GM19438 (cell line): ENCODE measurements at regions not wholly inside any gene's neighbourhood (a gene's known extent, or its start where the extent isn't known, plus 50 kb on each side); places are given as distances from the start of the nearest gene placed in this dataset.

Experiments
- ATAC-seq: cut with Tn5 transposase; IDR thresholded peaks from one replicate; pipeline ENCODE4 v1.9.1; 2021; ENCODE audit warnings: low read depth; ENCODE audit not compliant: unreplicated experiment

DNA sequence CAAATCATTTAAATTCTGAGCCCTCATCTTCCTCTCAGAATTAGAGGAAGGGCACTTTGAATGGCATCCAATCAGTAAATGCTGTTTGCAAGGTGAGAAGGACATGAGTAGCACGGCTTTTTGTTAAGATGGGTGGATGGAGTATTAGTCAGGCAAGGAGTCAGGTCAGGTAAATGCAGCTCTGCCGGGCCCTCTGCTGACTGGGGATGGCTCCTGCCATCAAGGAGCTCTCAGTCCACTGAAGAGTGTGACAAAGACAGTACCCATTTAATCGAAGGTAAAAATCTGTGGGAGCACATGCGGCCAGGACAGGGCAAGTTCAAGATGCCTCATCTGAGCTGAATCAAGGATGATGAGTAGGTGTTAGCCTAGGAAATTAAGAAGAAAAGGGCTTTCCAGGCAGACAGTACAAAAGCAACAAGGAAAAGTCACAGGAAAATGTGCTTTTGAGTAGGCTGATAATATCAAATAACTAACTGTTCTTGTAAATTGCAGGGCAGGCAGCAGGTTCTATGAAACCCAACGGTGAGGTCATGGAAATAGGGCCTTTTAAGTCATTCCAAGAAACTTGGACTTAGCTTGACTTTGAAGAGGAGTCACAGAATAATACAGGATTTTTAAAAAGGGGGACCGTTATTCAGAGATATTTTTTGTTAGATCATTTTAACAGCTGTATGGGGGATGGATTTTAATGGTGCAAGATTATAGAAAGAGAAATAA lies 670.5 kb upstream of the ARGLU1 start:
- no peak for ATAC-seq

DNA sequence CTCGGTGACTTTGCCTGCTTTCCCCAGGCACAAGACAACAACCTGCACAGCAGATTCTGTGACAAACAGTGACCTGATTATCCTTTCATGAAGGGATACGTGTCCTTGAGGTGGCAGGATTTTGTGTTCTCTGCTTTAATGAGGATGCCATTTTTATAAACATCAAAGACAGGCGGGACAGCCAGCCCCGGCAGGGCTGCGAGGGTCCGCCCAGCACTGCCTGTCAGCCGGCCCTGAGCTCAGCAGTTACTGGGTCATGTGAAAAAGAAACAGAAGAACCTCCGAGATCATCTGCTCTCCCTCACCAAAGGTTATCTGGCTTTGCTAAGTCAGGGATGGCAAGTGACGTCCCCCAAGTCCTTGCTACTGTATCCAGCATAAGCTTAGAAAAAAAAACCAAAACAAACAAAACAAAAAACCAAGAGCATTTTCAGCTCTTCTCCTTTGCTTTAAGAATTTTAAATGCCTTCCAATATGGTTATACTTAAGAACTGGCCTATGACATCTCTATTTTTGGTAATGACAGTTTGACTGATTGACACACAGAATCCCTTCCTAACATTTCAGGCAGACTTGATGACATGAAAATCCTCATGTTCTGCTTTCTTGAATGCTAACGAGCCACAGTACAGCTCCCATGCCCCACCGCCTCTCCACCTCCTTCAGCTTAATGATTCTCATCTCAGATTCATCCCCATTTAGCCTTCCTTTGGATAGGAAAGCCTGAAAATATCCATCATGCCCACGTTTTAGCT lies 666.6 kb upstream of the ARGLU1 start:
- no peak for ATAC-seq

DNA sequence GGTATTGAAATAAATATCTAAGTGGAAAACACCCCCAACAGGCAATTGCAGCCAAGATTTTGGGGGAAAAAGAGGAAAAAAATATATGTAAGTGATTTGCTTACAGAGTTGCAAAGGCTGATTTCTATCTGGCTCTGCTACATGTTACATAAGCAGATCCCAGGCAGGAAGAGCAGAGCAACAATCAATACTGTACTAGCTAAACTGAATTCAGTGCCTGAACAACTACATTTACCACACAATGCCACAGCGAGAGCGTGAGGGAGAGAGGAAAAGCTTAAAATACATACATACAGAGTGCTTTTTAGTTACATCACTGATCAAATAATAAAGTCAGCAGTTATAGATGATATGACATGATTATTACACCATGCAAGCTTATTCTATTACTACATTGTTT lies 665.6 kb upstream of the ARGLU1 start:
- ATAC-seq = no peak

DNA sequence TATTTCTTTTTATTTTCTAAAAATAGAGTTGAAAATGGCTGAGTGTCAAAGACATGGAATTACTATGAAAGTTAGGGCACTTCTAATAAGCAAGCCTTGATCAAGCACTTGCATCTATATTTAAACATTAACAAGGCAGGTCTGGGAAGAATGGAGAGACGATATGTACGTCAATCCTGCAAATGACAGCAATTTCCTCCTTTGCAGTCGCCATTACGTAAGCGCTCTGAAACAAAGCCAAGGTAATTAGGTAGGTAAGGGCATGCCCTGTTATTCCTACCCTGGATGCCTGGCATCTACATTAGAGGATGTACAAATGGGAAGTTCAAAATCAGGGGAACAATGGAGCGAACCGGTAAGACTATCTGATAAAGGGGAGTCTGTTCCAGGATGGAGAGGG lies 664.0 kb upstream of the ARGLU1 start:
- ATAC-seq = no peak

DNA sequence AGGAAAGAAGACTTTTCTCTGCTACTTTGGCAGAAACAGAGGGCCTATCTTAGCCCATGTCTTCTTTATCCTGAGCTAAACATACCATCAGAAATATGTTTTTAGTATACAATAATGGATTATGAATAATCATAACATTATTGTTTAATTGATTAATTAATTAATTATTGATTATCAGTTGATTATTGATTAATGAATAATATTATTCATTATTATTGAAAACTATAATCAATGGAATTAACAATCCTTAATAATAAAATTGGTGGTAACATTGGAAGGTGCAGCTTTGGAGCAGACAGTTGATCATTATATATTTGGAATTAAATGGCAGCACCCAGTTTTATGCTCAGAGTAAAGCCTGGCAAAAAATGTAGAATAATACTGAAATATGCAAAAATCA lies 655.9 kb upstream of the ARGLU1 start:
- ATAC-seq = no peak

DNA sequence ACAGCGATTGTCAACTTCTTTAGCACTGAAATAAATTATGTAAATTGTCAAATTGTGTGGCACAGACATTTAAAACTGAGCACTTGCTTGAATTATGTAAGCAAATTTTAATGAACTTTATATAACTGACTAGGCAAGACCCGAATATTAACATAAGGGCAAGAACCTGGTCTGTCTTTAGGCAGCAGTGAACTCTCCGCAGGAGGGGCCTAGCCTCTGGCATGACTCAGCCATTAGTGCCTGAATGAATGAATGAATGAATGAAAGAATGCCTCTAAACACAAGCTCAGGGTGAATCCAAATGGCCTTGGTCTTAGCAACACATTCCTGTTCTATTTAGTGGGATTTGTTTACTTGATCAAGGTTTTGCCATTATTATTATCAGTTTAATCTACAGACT lies 654.7 kb upstream of the ARGLU1 start:
- ATAC-seq = no peak

DNA sequence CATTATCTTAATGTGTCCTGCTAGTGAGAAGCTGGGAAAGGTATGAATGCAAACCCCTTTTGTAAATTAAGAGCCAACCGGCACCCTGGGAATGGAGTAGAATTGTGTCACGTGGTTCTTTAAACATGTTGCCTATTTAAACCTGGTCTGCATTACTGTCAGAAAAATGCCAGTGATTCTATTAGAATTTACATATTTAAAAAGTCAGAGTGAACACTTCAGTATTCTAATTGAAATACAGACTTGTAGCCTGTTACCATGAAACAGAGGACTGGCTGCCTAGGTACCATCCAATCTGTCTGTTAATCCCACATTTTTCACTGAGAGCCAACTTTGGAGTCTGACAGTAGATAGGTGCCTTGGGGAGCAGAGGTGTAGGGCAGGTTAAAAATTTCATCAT lies 652.3 kb upstream of the ARGLU1 start:
- ATAC-seq = no peak

DNA sequence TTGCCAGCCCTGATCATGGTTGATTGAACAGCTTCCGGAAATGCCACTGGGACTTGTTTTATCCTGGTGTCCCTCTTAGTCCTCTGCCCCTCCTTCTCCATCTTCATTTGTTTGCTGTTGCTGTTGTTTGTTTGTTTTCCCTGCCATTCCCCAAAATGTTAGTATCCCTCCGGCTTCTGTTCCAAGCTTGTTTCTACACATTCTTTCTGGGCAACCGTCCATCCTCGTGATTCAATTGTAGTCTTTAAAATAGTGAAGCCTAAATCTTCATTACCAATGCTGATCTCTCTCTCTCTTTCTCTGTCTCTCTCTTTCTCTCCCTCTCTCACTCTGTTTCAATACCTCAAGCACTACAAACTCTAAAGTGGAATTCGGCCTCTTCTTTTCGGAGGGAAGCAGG lies 649.3 kb upstream of the ARGLU1 start:
- ATAC-seq = no peak

DNA sequence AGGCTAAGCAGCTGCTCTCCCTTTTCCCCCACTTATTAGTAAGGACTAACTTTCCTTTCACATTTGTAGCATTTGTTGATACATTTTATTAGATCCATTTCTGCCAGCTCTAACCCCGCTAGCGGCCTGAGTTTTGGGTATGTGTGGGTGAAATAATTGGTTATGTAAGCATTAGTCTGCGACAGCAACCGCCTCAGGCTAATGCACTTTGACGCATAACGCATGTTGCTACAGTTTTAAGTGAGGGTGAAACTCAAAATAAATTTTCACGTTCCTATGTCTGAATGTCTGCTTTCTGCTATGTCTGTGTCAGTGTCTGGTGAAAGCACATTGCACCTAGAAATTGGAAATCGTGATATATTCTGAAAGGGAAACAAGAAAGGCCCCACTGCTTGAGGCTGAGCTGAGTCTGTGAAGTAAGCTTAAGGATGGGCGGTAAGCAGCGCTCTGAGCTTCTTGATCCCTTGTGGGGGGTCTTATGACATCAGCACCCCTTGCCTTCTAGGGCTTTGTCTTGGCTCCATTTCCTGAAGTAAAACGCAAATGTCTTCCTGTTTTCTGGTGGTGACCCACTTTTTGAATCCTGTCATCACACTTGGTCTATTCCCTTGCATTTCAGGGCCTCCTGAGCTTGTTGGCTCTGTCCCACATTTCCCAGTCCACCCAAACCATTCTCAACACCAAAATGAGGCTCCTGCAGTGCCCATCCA lies 648.3 kb upstream of the ARGLU1 start:
- ATAC-seq = no peak

DNA sequence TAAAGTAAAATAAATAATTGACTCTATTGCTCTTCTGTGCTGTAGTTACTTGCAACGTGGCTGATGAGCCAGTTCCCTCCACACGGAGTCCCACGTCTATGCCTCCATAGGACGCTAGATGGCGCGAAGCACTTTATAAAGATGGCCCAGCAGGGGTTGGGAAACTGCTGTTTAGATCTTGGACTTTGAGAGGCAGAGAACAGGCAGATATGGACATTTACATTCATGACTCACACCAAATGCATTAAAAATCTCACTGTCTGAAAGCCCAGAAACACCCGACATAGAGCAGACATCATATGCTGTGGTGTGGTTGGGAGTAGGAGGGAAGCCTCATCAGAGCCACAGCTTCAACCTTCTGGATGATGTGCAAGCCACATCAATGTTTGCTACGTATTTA lies 643.1 kb upstream of the ARGLU1 start:
- peak; percentile 95 for ATAC-seq

DNA sequence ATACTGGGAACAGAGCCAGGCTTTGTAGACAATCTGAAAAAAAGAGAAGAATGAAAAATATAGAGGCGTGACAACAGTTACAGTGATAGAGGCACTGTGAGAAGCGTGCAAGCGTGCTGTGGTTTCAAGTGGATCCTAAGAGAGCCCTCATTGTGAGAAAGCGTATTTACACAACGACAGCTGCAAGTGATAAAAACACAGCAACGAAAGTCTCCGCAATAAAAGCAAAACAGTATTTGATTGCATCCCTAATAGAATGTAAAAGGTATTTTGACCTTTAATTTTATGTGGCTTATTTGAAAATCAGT lies 642.7 kb upstream of the ARGLU1 start:
- no peak for ATAC-seq

DNA sequence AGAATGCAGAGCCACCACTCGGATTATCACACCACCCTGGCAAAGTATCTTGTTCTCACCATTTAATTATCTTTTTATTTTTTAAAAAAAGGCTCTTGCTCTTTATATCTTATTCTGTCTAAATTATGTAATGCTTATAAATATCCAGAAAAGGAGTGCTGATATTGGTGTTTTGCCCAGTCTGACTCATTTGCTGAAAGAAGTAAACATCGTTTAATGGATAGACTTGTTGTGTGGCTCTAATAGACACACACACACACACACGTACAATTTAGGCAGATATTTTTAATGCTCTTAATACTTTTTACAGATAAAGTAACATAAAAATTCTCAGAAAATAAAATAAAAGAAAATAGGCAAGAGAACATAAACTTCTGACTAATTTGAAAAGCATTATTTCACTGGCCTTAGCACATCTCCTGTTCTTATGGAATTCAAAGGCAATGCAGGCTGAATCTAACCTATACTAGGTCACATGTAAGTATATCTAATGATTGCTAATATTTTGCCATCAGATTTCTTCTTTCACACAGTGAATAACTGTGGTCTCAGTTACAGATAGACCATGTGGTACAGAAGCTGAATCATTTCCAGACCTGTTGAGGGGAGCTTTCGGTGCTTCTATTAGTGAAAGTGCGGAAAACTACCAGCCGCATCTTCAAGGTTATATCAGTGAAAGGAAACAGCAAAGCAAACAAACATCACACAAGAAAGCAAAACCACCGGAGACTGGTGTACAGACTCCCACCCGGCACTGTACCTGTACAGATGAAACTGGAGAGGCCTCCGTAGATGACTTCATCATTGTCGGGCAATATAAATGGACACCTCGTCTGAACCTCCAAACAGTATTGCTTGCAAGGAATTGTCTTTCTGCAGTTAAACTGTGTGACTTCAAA lies 642.1 kb upstream of the ARGLU1 start:
- no peak for ATAC-seq

DNA sequence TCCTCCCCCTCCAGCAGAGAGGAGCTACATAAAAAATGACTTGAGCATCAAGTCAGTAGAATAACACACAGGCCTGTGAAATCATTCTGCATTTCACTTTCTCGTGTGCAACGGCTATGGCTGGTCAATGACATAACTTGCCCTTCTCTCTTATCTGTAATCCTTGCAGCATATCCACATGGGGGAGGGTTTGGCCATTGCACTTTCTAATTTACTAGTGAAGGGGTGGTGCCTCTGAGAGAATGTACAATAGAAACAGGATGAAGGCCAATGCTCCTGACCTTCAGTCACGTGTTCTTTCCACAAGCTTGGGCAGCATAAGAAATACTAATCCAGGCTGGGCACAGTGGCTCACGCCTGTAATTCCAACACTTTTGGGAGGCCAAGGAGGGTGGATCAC lies 641.0 kb upstream of the ARGLU1 start:
- ATAC-seq = no peak

DNA sequence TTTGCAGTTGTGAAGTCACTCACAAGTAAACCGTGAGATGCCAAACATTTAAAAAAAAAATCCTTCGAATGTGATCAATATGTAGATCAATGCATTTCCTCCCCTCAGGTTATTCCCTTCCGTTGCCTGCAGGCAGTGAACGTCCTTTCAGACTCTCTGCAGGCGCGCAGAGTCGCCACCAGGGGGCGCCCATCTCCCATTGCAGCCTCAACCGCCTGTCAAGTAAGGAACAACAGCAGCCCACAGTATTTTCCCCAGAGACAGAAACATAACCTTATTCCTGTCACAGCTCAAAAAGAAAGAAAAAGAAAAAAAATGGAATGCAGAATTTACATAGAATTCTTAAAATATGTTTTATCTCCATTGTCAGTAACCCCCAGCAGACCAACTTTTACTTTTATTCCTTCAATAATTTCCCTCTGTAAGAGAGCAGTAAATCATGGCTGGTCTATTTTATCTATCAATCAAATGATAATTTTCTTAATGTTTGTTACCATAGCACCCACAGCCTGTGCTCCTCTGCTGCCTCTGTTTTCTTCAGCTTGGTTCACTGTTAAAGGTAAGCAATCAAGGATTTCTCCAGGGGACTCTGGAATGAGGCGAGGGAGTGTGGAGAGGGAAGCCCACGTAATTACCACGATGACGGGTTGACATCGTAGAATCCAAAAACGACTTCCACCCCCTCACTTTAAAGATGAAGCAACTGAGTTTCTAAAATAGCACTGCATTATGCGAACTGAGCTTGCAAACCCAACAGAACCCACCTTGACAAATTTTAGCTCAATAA lies 637.6 kb upstream of the ARGLU1 start:
- peak; percentile 93 for ATAC-seq

DNA sequence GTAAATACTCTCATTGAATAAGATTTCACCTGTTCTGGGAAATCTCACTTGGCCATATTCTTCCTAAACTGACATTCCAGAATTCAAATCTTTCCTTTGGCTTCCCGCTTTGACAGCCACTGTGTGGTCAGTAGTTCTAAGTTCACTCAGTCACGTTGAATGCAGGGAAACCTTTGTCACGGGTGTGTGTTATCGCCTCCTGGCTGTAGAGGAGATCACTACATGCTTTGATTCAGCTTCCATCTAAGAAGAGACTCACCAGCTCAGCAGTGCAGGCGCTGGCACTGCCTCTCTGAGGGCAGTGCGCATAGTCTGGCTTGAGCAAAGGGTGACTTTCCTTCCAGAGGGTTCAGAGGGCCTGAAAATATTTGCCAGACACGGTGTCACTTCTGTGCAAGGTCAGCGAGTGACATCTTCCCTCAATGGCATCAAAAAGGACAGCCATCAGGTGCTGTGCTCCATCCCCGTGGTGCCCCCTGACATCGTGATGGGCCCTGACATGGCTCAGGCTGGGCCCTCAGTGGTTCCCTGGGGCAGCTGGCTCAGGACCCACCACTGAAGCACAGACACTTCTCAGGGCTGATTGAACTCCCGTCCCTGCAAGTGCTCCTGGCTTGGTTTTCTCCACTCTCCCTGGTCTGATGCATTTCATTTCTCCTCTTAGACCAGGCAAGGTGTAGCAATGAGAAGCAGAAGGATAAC lies 635.4 kb upstream of the ARGLU1 start:
- no peak for ATAC-seq

DNA sequence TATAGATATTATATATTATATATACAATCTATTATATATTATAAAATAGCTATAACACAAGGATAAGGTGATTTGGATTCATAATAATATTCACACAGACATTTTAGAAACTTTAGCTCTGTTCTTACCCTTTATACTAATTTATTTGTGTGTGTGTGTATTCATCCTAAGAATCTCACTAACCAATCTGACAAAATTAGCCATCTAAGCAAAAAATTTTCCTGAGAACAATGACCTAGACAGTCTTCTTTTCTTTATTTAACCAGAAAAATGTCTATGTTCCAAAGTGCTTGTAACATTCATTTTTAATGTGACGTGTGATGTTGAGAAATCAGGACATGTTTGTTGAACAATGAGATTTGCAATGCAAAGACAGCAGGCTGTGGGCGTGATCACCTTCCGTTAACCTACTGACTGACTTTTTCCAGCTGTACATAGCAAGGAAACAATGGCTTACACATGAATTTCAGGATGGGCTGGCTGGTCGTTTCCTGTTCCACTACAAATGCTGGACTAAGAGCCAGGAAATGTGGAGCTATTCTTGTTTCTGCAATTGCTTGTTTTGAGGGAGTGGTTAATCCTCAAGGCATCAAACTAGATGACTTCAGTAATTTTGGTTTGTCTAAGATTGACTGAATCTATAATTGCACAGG lies 634.6 kb upstream of the ARGLU1 start:
- no peak for ATAC-seq

DNA sequence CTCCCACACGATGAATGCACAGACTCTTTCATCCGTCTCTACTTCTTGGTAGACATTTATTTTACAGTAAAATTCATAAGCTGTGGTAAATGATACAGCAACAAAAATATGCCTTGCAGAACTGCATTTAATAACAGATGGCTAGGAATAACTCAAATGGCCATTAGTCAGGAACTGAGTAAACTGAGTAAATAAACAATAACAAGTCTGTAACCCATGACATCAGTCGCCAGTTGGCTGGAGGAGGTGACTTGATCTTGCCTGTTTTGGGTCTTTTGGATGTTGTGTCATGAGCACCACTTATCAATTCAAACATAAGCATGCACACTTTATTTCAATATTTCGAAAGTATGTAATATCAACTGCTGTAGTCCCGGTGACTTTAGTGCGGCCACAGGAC lies 632.6 kb upstream of the ARGLU1 start:
- no peak for ATAC-seq

DNA sequence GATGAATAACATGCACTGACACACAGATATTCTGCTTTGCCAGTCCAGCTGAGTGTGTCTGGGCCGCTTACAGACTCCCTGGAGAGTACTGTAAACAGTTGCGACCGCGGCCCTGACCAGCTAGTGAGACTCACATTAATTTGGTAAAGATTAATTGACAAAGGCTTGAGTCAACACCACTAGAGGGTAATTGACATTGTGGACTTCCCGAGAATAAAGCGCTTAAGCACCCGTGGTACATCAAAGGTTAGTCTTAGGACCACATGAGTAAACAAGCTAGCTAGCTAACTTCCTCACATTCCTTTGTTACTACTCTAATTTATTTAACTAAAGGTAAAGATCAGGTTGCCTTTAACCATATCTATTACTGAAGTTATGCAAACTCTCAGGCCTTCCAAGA lies 624.4 kb upstream of the ARGLU1 start:
- ATAC-seq = no peak

DNA sequence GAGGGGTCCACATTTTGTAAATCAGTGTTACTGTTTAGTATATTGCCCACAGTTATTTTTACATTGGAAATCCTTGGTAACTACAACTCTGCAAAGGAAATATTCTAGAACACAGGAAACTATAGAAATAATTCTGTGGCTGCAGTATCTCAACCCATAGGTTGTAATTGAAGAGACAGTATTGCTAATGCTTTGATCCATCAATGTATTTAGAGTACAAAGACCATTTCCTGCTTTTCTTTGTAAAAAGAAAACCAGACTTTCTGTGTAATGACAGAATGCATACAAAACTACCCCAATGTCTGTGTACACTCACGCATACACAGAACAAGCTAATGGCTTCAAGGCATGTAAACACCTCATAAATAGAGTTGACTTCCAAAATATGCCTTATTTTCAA lies 622.1 kb upstream of the ARGLU1 start:
- ATAC-seq = no peak
